ENCODE measurements at regions not wholly inside any gene's neighbourhood (a gene's known extent, or its start where the extent isn't known, plus 50 kb on each side); places are given as distances from the start of the nearest gene placed in this dataset.

GRCh38 chr6:43912598-43913371 is 142.8 kb downstream of the VEGFA start (continued):
- TF ChIP-seq AKAP8 (CRISPR knock-in tag; IDR thresholded peaks at IDR 0.05) (0 out of 2 replicates have a peak, but pooled peaks have one; percentile 52), NR1H2 (CRISPR knock-in tag; IDR thresholded peaks at IDR 0.05; ENCODE audit: borderline replicate concordance, low read depth) (no peak), ZNF503 (CRISPR knock-in tag; IDR thresholded peaks at IDR 0.05) (peak; percentile 86), ZNF777 (CRISPR knock-in tag; IDR thresholded peaks at IDR 0.05) (no peak), MZF1 (CRISPR knock-in tag; IDR thresholded peaks at IDR 0.05; ENCODE audit: borderline replicate concordance) (no peak), ZFP62 (CRISPR knock-in tag; IDR thresholded peaks at IDR 0.05) (no peak), ZNF609 (CRISPR knock-in tag; IDR thresholded peaks at IDR 0.05; ENCODE audit: borderline replicate concordance) (peak; percentile 95), KDM2A (CRISPR knock-in tag; IDR thresholded peaks at IDR 0.05; ENCODE audit: borderline replicate concordance, low read depth) (no peak; the same call in 1 of the 2 replicates), EEA1 (CRISPR knock-in tag; IDR thresholded peaks at IDR 0.05; ENCODE audit: borderline replicate concordance) (no peak), FOXP4 (CRISPR knock-in tag; IDR thresholded peaks at IDR 0.05) (peak; percentile 74), ARID4A (CRISPR knock-in tag; IDR thresholded peaks at IDR 0.05; ENCODE audit: borderline replicate concordance) (peak; percentile 56; the same call in 1 of the 2 replicates), SKIL (CRISPR knock-in tag; IDR thresholded peaks at IDR 0.05; ENCODE audit: borderline replicate concordance) (peak; percentile 52; the same call in 1 of the 2 replicates)
